Coronary artery (tissue), 2 donors: ENCODE measurements at regions not wholly inside any gene's neighbourhood (a gene's known extent, or its start where the extent isn't known, plus 50 kb on each side); places are given as distances from the start of the nearest gene placed in this dataset.

Source experiments
- DNase-seq: peaks from one replicate; pipeline ENCODE4 v3.0.0-alpha.2; 2017; ENCODE audit warnings: low spot score
- H3K27ac ChIP-seq, 2 donors: fragments of 200-600 bp; sonication (generic); one replicate each; pipeline ENCODE4 v1.5.1; 2016 to 2019
- H3K4me3 ChIP-seq: fragments of 200-600 bp; sonication (generic); 2 replicates; pipeline ENCODE4 v1.5.1; 2016; ENCODE audit warnings: mild to moderate bottlenecking, moderate library complexity
- CTCF ChIP-seq: fragments of 200-600 bp; sonication (generic); IDR thresholded peaks from one replicate; pipeline ENCODE4 v1.5.1; 2019; ENCODE audit warnings: antibody characterized with exemption

GRCh38 chr4:117971403-117971802 is 62.9 kb upstream of the NDST3 start:
- DNase-seq = no peak
- H3K27ac ChIP-seq = no peak overlapping the region
- TF ChIP-seq CTCF = no peak

GRCh38 chr4:117983541-117984365 is 50.5 kb upstream of the NDST3 start:
- Histone ChIP-seq H3K27ac (no peak overlapping the region), H3K4me3 (no peak overlapping the region)
- DNase-seq = no peak
- TF ChIP-seq CTCF = no peak

More at GRCh38 chr4:117971403-117971802, 62.9 kb upstream of the NDST3 start:
- no peak overlapping the region for H3K4me3 ChIP-seq

GRCh38 chr4:117984366-117984680 is 50.0 kb upstream of the NDST3 start:
- no peak overlapping the region for H3K27ac ChIP-seq

More at GRCh38 chr4:117984366-117984680, 50.0 kb upstream of the NDST3 start:
- no peak overlapping the region for H3K4me3 ChIP-seq
- DNase-seq = no peak
- no peak for TF ChIP-seq CTCF
